K562 (cell line): ENCODE measurements at regions not wholly inside any gene's neighbourhood (a gene's known extent, or its start where the extent isn't known, plus 50 kb on each side); places are given as distances from the start of the nearest gene placed in this dataset.

Experiments used
- ATAC-seq: fragments of 200-7000 bp; cut with Tn5 transposase; 3 replicates; pipeline ENCODE4 v1.9.1; 2020; ENCODE audit warnings: moderate library complexity
- BruUV-seq: library from RNA; stranded (reverse); fragments of 400-500 nt; replicated peaks from 2 replicates; lab custom pipeline; 2021; lab: Mats Ljungman, UMichigan
- CTCF ChIA-PET: fragments of 300-600 bp; formaldehyde crosslinking; extraction: SDS; loops from one replicate; lab custom pipeline; 2021; ENCODE audit warnings: low intra/inter-chr PET ratio; lab: Yijun Ruan, JAX
- POLR2A ChIA-PET: fragments of 300-600, 350-650 bp; sonication (Branson Sonifier 250); formaldehyde crosslinking; extraction: SDS; loops from one replicate; lab custom pipeline; 2021; ENCODE audit warnings: antibody characterized with exemption, inconsistent platforms; lab: Yijun Ruan, JAX
- DNase-seq, 4 experiments: peaks; one replicate each; pipeline versions ENCODE4 v3.0.0 to v3.0.0-alpha.2; 2011 to 2018; ENCODE audit warnings: low spot score in 3 of 4, mixed read lengths in 3 of 4; ENCODE audit errors: extremely low read depth in 1 of 4
- FAIRE-seq: peaks from 2 replicates; lab custom pipeline; 2011; peaks lifted over from hg19 to GRCh38; lab: Jason Lieb, UNC
- H2AFZ ChIP-seq: 2 replicates; pipeline ENCODE4 v1.6.0; 2011; ENCODE audit warnings: low read depth, low read length, control low read depth, inconsistent platforms
- H3K27ac ChIP-seq: fragments of 200-600 bp; 3 replicates; pipeline ENCODE4 v1.8.0; 2011; ENCODE audit warnings: low read depth, mild to moderate bottlenecking, control low read depth, inconsistent platforms, low read length, moderate library complexity, mixed read lengths; ENCODE audit errors: extremely low read depth
- H3K27me3 ChIP-seq, 2 experiments: fragments of 300-600 bp in 1 of 2; 2 replicates in 1 of 2; 3 replicates in 1 of 2; pipeline versions ENCODE4 v1.6.0 to v1.8.0; 2011; ENCODE audit warnings: inconsistent platforms in 2 of 2, low read length in 2 of 2, mild to moderate bottlenecking in 1 of 2, mixed read lengths in 1 of 2, moderate library complexity in 1 of 2; ENCODE audit not compliant: control insufficient read depth in 2 of 2, insufficient read depth in 2 of 2
- H3K36me3 ChIP-seq: fragments of 300-600 bp; 3 replicates; pipeline ENCODE4 v1.8.0; 2011; ENCODE audit warnings: mild to moderate bottlenecking, low read length, inconsistent platforms; ENCODE audit not compliant: control insufficient read depth, insufficient read depth
- H3K4me1 ChIP-seq, 2 experiments: fragments of 200-600 bp in 1 of 2; replicated peaks in 1 of 2; 2 replicates in 1 of 2; 3 replicates in 1 of 2; pipeline versions ENCODE4 v1.5.1 to v1.8.0; 2011; ENCODE audit warnings: inconsistent platforms in 2 of 2, low read length in 2 of 2, mild to moderate bottlenecking in 1 of 2, mixed read lengths in 1 of 2, moderate library complexity in 1 of 2; ENCODE audit not compliant: control insufficient read depth in 2 of 2, insufficient read depth in 2 of 2
- H3K4me2 ChIP-seq: 2 replicates; pipeline ENCODE4 v1.6.1; 2011; ENCODE audit warnings: low read length, control low read depth, inconsistent platforms, mixed read lengths; ENCODE audit not compliant: insufficient read depth
- H3K4me3 ChIP-seq: fragments of 200-600 bp; sonication (generic), shearing (Covaris generic); 2 replicates; pipeline ENCODE4 v1.5.1; 2016; ENCODE audit warnings: control low read depth, inconsistent platforms
- H3K79me2 ChIP-seq: fragments of 200-600 bp; 3 replicates; pipeline ENCODE4 v1.8.0; 2011; ENCODE audit warnings: low read length, inconsistent platforms; ENCODE audit not compliant: control insufficient read depth, insufficient read depth
- H3K9ac ChIP-seq, 2 experiments: 2 replicates each; pipeline versions ENCODE4 v1.6.0 to v1.6.1; 2011; ENCODE audit warnings: low read depth in 2 of 2, low read length in 2 of 2, control low read depth in 1 of 2, inconsistent platforms in 1 of 2, mild to moderate bottlenecking in 1 of 2, mixed read lengths in 1 of 2; ENCODE audit not compliant: insufficient read depth in 1 of 2
- H3K9me1 ChIP-seq: one replicate; pipeline ENCODE4 v1.6.0; 2011; ENCODE audit warnings: inconsistent platforms, mild to moderate bottlenecking, low read length, moderate library complexity; ENCODE audit not compliant: control insufficient read depth, insufficient read depth
- H3K9me3 ChIP-seq: replicated peaks from 2 replicates; pipeline ENCODE4 v1.5.1; 2011; ENCODE audit warnings: low read depth, low read length, inconsistent platforms; ENCODE audit not compliant: control insufficient read depth, insufficient read depth
- H4K20me1 ChIP-seq: replicated peaks from 2 replicates; pipeline ENCODE4 v1.6.1; 2011; ENCODE audit warnings: low read length, inconsistent platforms, mixed read lengths; ENCODE audit not compliant: control insufficient read depth, insufficient read depth
- AFF4 ChIP-seq: sonication (generic); formaldehyde crosslinking; IDR thresholded peaks from 2 replicates; pipeline ENCODE4 v1.8.0; 2023; ENCODE audit warnings: mild to moderate bottlenecking, missing genetic modification reagents
- EGR1 ChIP-seq: fragments of 450-650 bp; conservative IDR thresholded peaks from 2 replicates; pipeline ENCODE4 v1.6.1; 2017; ENCODE audit warnings: mild to moderate bottlenecking
- POLR2AphosphoS5 ChIP-seq: IDR thresholded peaks from 2 replicates; pipeline ENCODE4 v1.6.1; 2011; ENCODE audit warnings: mild to moderate bottlenecking, low read depth, low read length, moderate library complexity; ENCODE audit not compliant: control insufficient read depth, insufficient read depth
- WGBS: fragments of 100-300 bp; shearing (Covaris generic); methylation state at CpG from one replicate; pipeline ENCODE4 v1.1.6; 2016; ENCODE audit warnings: low coverage, mixed read lengths; ENCODE audit not compliant: insufficient coverage; ENCODE audit errors: missing lambda C conversion rate; 5-methylcytosine and 5-hydroxymethylcytosine counted together
- in situ Hi-C: fragments of 300-500 bp; cut with MboI; formaldehyde crosslinking; loops from 4 replicates; pipeline ENCODE4 v1.15.0; 2018; ENCODE audit warnings: inconsistent platforms, mixed read lengths
- intact Hi-C: fragments of 100-400 bp; cut with micrococcal nuclease; formaldehyde crosslinking; loops from 2 replicates; pipeline ENCODE4 v1.14.2; 2022

- intact Hi-C loops, result no loop called here
- Histone ChIP-seq H3K27me3 (no peaks in the 10 kb centered on the region), H3K4me2 (no peak overlapping the region), H3K9ac (no peak overlapping the region), H3K4me1 (peaks cover 25 to 47% of the 10 kb centered on the region in 2 experiments), H4K20me1 (no peaks in the 10 kb centered on the region), H3K9me3 (no peaks in the 10 kb centered on the region), H3K36me3 (no peaks in the 10 kb centered on the region), H2AFZ (no peak overlapping the region), H3K9me1 (no peaks in the 10 kb centered on the region), H3K4me3 (no peak overlapping the region), H3K27ac (no peak overlapping the region), H3K79me2 (no peaks in the 10 kb centered on the region)
- DNase-seq, result no peak
- WGBS, result 67% methylated on average over 2 of the region's 2 CpGs
- TF ChIP-seq POLR2AphosphoS5 (no peak), AFF4 (CRISPR knock-in tag) (no peak), EGR1 (peak; percentile 29; the same call in 1 of the 2 replicates)
- no peak for ATAC-seq
- no peak for FAIRE-seq
- POLR2A ChIA-PET, result interaction anchor here (0.8 kb wide), 1 partner anchor 13 kb away, joined by 3 read pairs; no protein-coding TSS in a partner anchor
- in situ Hi-C loops, result no loop called here
- BruUV-seq, result no TSS peak
- CTCF ChIA-PET, result no interaction called here
Measured at GRCh38 chr11:57899378-57899777, 124.3 kb upstream of the OR9Q1 start.
